A673 (cell line): ENCODE measurements at regions not wholly inside any gene's neighbourhood (a gene's known extent, or its start where the extent isn't known, plus 50 kb on each side); places are given as distances from the start of the nearest gene placed in this dataset.

Experiments used
- CTCF ChIP-seq: fragments of 300-800, 200-600 bp; sonication (generic); conservative IDR thresholded peaks from 2 replicates; pipeline ENCODE4 v1.5.1; 2017; ENCODE audit warnings: low read depth, mild to moderate bottlenecking, antibody characterized with exemption, low read length, moderate library complexity, mixed read lengths
- EZH2 ChIP-seq: fragments of 200-600 bp; sonication (generic); IDR thresholded peaks from 2 replicates; pipeline ENCODE4 v1.6.1; 2017; ENCODE audit warnings: borderline replicate concordance, low read depth, mild to moderate bottlenecking, mixed read lengths, antibody characterized with exemption, low read length; ENCODE audit not compliant: poor library complexity, severe bottlenecking

GRCh38 chr6:19699932-19700331 lies 137.2 kb upstream of the ID4 start:
- TF ChIP-seq CTCF (no peak), EZH2 (no peak)
